Ascending aorta (tissue), 2 donors: ENCODE measurements at regions not wholly inside any gene's neighbourhood (a gene's known extent, or its start where the extent isn't known, plus 50 kb on each side); places are given as distances from the start of the nearest gene placed in this dataset.

Experiments used
- DNase-seq, 2 donors: peaks; one replicate each; pipeline ENCODE4 v3.0.0-alpha.2; 2019; ENCODE audit warnings: low spot score in 2 of 2
- H3K27ac ChIP-seq, 2 donors: fragments of 200-600 bp; sonication (generic); one replicate each; pipeline ENCODE4 v1.5.1; 2016 to 2017; ENCODE audit warnings: mild to moderate bottlenecking in 1 of 2
- H3K27me3 ChIP-seq: fragments of 200-600 bp; sonication (generic); one replicate; pipeline ENCODE4 v1.5.1; 2017
- H3K36me3 ChIP-seq, 2 donors: fragments of 200-600 bp; sonication (generic); one replicate each; pipeline ENCODE4 v1.5.1; 2016
- H3K4me1 ChIP-seq, 2 donors: fragments of 200-600 bp; sonication (generic); one replicate each; pipeline ENCODE4 v1.5.1; 2016 to 2017; ENCODE audit warnings: mild to moderate bottlenecking in 1 of 2
- H3K4me3 ChIP-seq, 2 donors: fragments of 200-600 bp; sonication (generic); one replicate each; pipeline ENCODE4 v1.5.1; 2016 to 2017; ENCODE audit warnings: mild to moderate bottlenecking in 1 of 2
- H3K9me3 ChIP-seq, 2 donors: fragments of 200-600 bp; sonication (generic); one replicate each; pipeline ENCODE4 v1.5.1; 2016
- CTCF ChIP-seq, 3 experiments: fragments of 200-600 bp in 2 of 3; fragments of 450-650 bp in 1 of 3; sonication (generic) in 2 of 3; IDR thresholded peaks; one replicate each; pipeline ENCODE4 v1.5.1; 2016 to 2019; ENCODE audit warnings: antibody characterized with exemption in 3 of 3, mild to moderate bottlenecking in 1 of 3, moderate library complexity in 1 of 3
- intact Hi-C: fragments of 100-400 bp; cut with DNase I; formaldehyde crosslinking; loops from one replicate; pipeline ENCODE4 v1.15.1; 2023

- H3K9me3 ChIP-seq = no peaks in the 10 kb centered on the region
- DNase-seq = no peak
- H3K4me1 ChIP-seq = no peaks in the 10 kb centered on the region
- TF ChIP-seq CTCF (IDR thresholded peaks at IDR 0.05) = no peak
- H3K4me3 ChIP-seq = no peak overlapping the region
- intact Hi-C loops = no loop called here
- no peaks in the 10 kb centered on the region for H3K27me3 ChIP-seq
- H3K27ac ChIP-seq = no peak overlapping the region
- H3K36me3 ChIP-seq = no peaks in the 10 kb centered on the region
These were observed 523.4 kb upstream of the BTBD3 start for GRCh38 chr20:11394145-11394833.

GRCh38 chr20:11395581-11395980 lies 522.1 kb upstream of the BTBD3 start:
- intact Hi-C loops = no loop called here
- DNase-seq = no peak

GRCh38 chr20:11401988-11402387 lies 515.7 kb upstream of the BTBD3 start:
- no peak for DNase-seq
- intact Hi-C loops = no loop called here
- Histone ChIP-seq H3K27ac (no peak overlapping the region), H3K4me3 (no peak overlapping the region), H3K4me1 (peaks cover 0 to 4% of the 10 kb centered on the region in 2 donors), H3K36me3 (no peaks in the 10 kb centered on the region), H3K9me3 (no peaks in the 10 kb centered on the region), H3K27me3 (no peaks in the 10 kb centered on the region)
- no peak for TF ChIP-seq CTCF (IDR thresholded peaks at IDR 0.05)

More at GRCh38 chr20:11395581-11395980, 522.1 kb upstream of the BTBD3 start:
- H3K4me1 ChIP-seq = no peaks in the 10 kb centered on the region
- H3K36me3 ChIP-seq = no peaks in the 10 kb centered on the region
- TF ChIP-seq CTCF (IDR thresholded peaks at IDR 0.05) = no peak
- no peak overlapping the region for H3K4me3 ChIP-seq
- H3K27me3 ChIP-seq = no peaks in the 10 kb centered on the region
- no peaks in the 10 kb centered on the region for H3K9me3 ChIP-seq
- no peak overlapping the region for H3K27ac ChIP-seq

- Histone ChIP-seq H3K36me3 (no peaks in the 10 kb centered on the region), H3K4me1 (peaks cover 0 to 4% of the 10 kb centered on the region in 2 donors), H3K4me3 (no peak overlapping the region), H3K27me3 (no peaks in the 10 kb centered on the region), H3K9me3 (no peaks in the 10 kb centered on the region), H3K27ac (peak overlapping the region; percentile 36 to 37)
- intact Hi-C loops = no loop called here
- no peak for TF ChIP-seq CTCF (IDR thresholded peaks at IDR 0.05)
- DNase-seq = no peak
These were observed 514.0 kb upstream of the BTBD3 start for GRCh38 chr20:11403711-11404110.

- H3K36me3 ChIP-seq = no peaks in the 10 kb centered on the region
- no peak overlapping the region for H3K4me3 ChIP-seq
- intact Hi-C loops = no loop called here
- TF ChIP-seq CTCF (IDR thresholded peaks at IDR 0.05) = no peak
- no peaks in the 10 kb centered on the region for H3K9me3 ChIP-seq
- H3K27me3 ChIP-seq = no peaks in the 10 kb centered on the region
- H3K4me1 ChIP-seq = peaks cover 0 to 4% of the 10 kb centered on the region in 2 donors
- DNase-seq = no peak
- no peak overlapping the region for H3K27ac ChIP-seq
These were observed 510.8 kb upstream of the BTBD3 start for GRCh38 chr20:11406877-11407276.

- intact Hi-C loops = no loop called here
- Histone ChIP-seq H3K9me3 (no peaks in the 10 kb centered on the region), H3K27ac (no peak overlapping the region), H3K36me3 (no peaks in the 10 kb centered on the region), H3K4me1 (no peaks in the 10 kb centered on the region), H3K4me3 (no peak overlapping the region), H3K27me3 (no peaks in the 10 kb centered on the region)
- no peak for TF ChIP-seq CTCF (IDR thresholded peaks at IDR 0.05)
- DNase-seq = no peak
These were observed 508.1 kb upstream of the BTBD3 start for GRCh38 chr20:11409561-11409960.
